SK-N-SH (cell line): ENCODE measurements at regions not wholly inside any gene's neighbourhood (a gene's known extent, or its start where the extent isn't known, plus 50 kb on each side); places are given as distances from the start of the nearest gene placed in this dataset.

ENCODE experiments used
- RAD21 ChIP-seq: IDR thresholded peaks from 2 replicates; pipeline ENCODE4 v1.6.1; 2012; ENCODE audit warnings: mild to moderate bottlenecking, low read length
- TAF1 ChIP-seq: IDR thresholded peaks from 2 replicates; pipeline ENCODE4 v1.6.1; 2012; ENCODE audit warnings: low read depth, mild to moderate bottlenecking, low read length, moderate library complexity, borderline replicate concordance

GRCh38 chr4:125758438-125758837, 443.7 kb downstream of the FAT4 start:
- TF ChIP-seq RAD21 = no peak
- TF ChIP-seq TAF1 = no peak
